Adrenal gland (tissue), 5 donors: ENCODE measurements at regions not wholly inside any gene's neighbourhood (a gene's known extent, or its start where the extent isn't known, plus 50 kb on each side); places are given as distances from the start of the nearest gene placed in this dataset.

ENCODE experiments used
- POLR2A ChIP-seq, 2 donors: fragments of 450-650 bp; IDR thresholded peaks; one replicate each; pipeline ENCODE4 v1.6.1; 2017; ENCODE audit warnings: antibody characterized with exemption in 2 of 2, mild to moderate bottlenecking in 2 of 2, moderate library complexity in 1 of 2
- TF ChIP-seq, protein P1 (sequence below), 6 experiments: fragments of 450-650 bp in 4 of 6; fragments of 200-600 bp in 2 of 6; sonication (generic) in 1 of 6; IDR thresholded peaks; 1 replicate in 5 of 6; 2 replicates in 1 of 6; pipeline versions ENCODE4 v1.5.1 to v1.8.0; 2016 to 2021; ENCODE audit warnings: antibody characterized with exemption in 6 of 6, mild to moderate bottlenecking in 2 of 6, moderate library complexity in 1 of 6
- donor health status: DM: no; HTN: no; CAD: no.

DNA sequence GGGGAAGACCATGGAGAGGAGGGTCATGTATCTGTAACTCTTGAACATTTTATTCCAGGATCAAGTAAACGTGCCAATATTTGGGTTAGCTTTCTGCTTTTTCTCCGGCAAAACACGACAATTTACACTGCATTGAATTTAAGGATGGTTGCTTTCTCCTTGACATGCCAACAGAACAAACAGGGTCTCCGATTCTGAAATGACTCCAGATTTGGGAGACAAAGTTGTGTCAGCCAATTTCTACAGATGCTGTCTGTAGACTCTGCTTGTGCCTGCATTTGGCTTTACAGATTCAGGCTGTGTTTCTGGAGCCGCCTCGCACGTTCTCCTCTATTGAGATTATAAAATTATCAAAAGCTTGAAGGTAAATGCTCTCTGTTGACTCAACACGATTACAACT lies 207.0 kb downstream of the ASMT start:
- TF ChIP-seq POLR2A (IDR thresholded peaks at IDR 0.05): no peak
- TF ChIP-seq, protein P1, sequence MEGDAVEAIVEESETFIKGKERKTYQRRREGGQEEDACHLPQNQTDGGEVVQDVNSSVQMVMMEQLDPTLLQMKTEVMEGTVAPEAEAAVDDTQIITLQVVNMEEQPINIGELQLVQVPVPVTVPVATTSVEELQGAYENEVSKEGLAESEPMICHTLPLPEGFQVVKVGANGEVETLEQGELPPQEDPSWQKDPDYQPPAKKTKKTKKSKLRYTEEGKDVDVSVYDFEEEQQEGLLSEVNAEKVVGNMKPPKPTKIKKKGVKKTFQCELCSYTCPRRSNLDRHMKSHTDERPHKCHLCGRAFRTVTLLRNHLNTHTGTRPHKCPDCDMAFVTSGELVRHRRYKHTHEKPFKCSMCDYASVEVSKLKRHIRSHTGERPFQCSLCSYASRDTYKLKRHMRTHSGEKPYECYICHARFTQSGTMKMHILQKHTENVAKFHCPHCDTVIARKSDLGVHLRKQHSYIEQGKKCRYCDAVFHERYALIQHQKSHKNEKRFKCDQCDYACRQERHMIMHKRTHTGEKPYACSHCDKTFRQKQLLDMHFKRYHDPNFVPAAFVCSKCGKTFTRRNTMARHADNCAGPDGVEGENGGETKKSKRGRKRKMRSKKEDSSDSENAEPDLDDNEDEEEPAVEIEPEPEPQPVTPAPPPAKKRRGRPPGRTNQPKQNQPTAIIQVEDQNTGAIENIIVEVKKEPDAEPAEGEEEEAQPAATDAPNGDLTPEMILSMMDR (IDR thresholded peaks at IDR 0.05): no peak
